SK-N-SH (cell line): ENCODE measurements at regions not wholly inside any gene's neighbourhood (a gene's known extent, or its start where the extent isn't known, plus 50 kb on each side); places are given as distances from the start of the nearest gene placed in this dataset.

Source experiments
- CTCF ChIA-PET: fragments of 300-600, 350-600 bp; formaldehyde crosslinking; extraction: SDS; loops from one replicate; lab custom pipeline; 2021; lab: Yijun Ruan, JAX
- POLR2A ChIA-PET: fragments of 350-600 bp; sonication (Branson Sonifier 250); formaldehyde crosslinking; extraction: SDS; loops from one replicate; lab custom pipeline; 2020; ENCODE audit warnings: antibody characterized with exemption, inconsistent platforms; lab: Yijun Ruan, JAX
- DNase-seq: peaks from one replicate; pipeline ENCODE4 v3.0.0; 2012
- H2AFZ ChIP-seq: fragments of 200-600 bp; sonication (generic); 2 replicates; pipeline ENCODE4 v1.8.1; 2016; ENCODE audit warnings: antibody characterized with exemption, mild to moderate bottlenecking, low read depth
- H3F3A ChIP-seq: fragments of 200-600 bp; sonication (generic); replicated peaks from 2 replicates; pipeline ENCODE3; 2016; ENCODE audit warnings: antibody characterized with exemption, mild to moderate bottlenecking; ENCODE audit not compliant: insufficient read depth
- H3K27ac ChIP-seq, 2 experiments: fragments of 200-500 bp in 1 of 2; fragments of 200-600 bp in 1 of 2; sonication (Bioruptor generic) in 1 of 2; sonication (generic), shearing (Covaris generic) in 1 of 2; 2 replicates each; pipeline versions ENCODE4 v1.5.1 to v1.6.1; 2014 to 2016; ENCODE audit warnings: low read depth in 2 of 2, inconsistent platforms in 1 of 2, low read length in 1 of 2, mild to moderate bottlenecking in 1 of 2, mixed read lengths in 1 of 2
- H3K27me3 ChIP-seq: fragments of 200-600 bp; sonication (generic), shearing (Covaris generic); 2 replicates; pipeline ENCODE4 v1.6.1; 2016; ENCODE audit warnings: mixed run types; ENCODE audit not compliant: insufficient read depth
- H3K36me3 ChIP-seq, 2 experiments: fragments of 200-500 bp in 1 of 2; fragments of 200-600 bp in 1 of 2; sonication (Bioruptor generic) in 1 of 2; sonication (generic) in 1 of 2; replicated peaks in 1 of 2; 2 replicates each; pipeline versions ENCODE3 to v1.5.1; 2014 to 2016; ENCODE audit warnings: low read length in 1 of 2, mild to moderate bottlenecking in 1 of 2; ENCODE audit not compliant: insufficient read depth in 2 of 2, control insufficient read depth in 1 of 2
- H3K4me1 ChIP-seq, 2 experiments: fragments of 200-500 bp in 1 of 2; fragments of 200-600 bp in 1 of 2; sonication (Bioruptor generic) in 1 of 2; sonication (generic), shearing (Covaris generic) in 1 of 2; 2 replicates each; pipeline versions ENCODE4 v1.5.1 to v1.6.1; 2014 to 2016; ENCODE audit warnings: low read depth in 1 of 2, low read length in 1 of 2, mixed run types in 1 of 2; ENCODE audit not compliant: insufficient read depth in 2 of 2, control insufficient read depth in 1 of 2
- H3K4me2 ChIP-seq: fragments of 200-600 bp; sonication (generic), shearing (Covaris generic); 2 replicates; pipeline ENCODE4 v1.6.1; 2017; ENCODE audit warnings: mixed run types
- H3K4me3 ChIP-seq, 2 experiments: fragments of 200-500 bp in 1 of 2; fragments of 200-600 bp in 1 of 2; sonication (Bioruptor generic) in 1 of 2; sonication (generic), shearing (Covaris generic) in 1 of 2; 2 replicates each; pipeline versions ENCODE4 v1.5.1 to v1.8.1; 2014 to 2016; ENCODE audit warnings: low read depth in 2 of 2, inconsistent platforms in 1 of 2, low read length in 1 of 2, mild to moderate bottlenecking in 1 of 2, mixed read lengths in 1 of 2, moderate library complexity in 1 of 2
- H3K79me2 ChIP-seq: fragments of 200-600 bp; sonication (generic); 2 replicates; pipeline ENCODE4 v1.8.1; 2017; ENCODE audit warnings: mild to moderate bottlenecking; ENCODE audit not compliant: insufficient read depth
- H3K9ac ChIP-seq: fragments of 200-600 bp; sonication (generic); 2 replicates; pipeline ENCODE4 v1.6.1; 2017; ENCODE audit warnings: mixed run types
- H3K9me2 ChIP-seq: fragments of 200-600 bp; sonication (generic); 2 replicates; pipeline ENCODE4 v1.6.1; 2017; ENCODE audit warnings: mixed run types
- H3K9me3 ChIP-seq: fragments of 200-600 bp; sonication (generic); 2 replicates; pipeline ENCODE4 v1.6.1; 2017; ENCODE audit warnings: mixed run types, mild to moderate bottlenecking, moderate library complexity
- H4K20me1 ChIP-seq: fragments of 200-600 bp; sonication (generic); 2 replicates; pipeline ENCODE4 v1.6.1; 2017; ENCODE audit warnings: mild to moderate bottlenecking, mixed run types; ENCODE audit not compliant: insufficient read depth
- EP300 ChIP-seq, 2 experiments: IDR thresholded peaks; 2 replicates each; pipeline versions ENCODE4 v1.4.0 to v1.6.1; 2012; ENCODE audit warnings: borderline replicate concordance in 1 of 2, low read depth in 1 of 2, low read length in 1 of 2
- FOSL2 ChIP-seq: IDR thresholded peaks from 2 replicates; pipeline ENCODE4 v1.4.0; 2012; ENCODE audit warnings: low read depth, mild to moderate bottlenecking, moderate library complexity, borderline replicate concordance
- FOXM1 ChIP-seq: IDR thresholded peaks from 2 replicates; pipeline ENCODE4 v1.4.0; 2012; ENCODE audit warnings: low read depth, mild to moderate bottlenecking
- GABPA ChIP-seq: IDR thresholded peaks from 2 replicates; pipeline ENCODE4 v1.4.0; 2012; ENCODE audit warnings: low read depth, mild to moderate bottlenecking
- NFIC ChIP-seq: IDR thresholded peaks from 2 replicates; pipeline ENCODE4 v1.4.0; 2012; ENCODE audit warnings: borderline replicate concordance
- NRF1 ChIP-seq: IDR thresholded peaks from 2 replicates; pipeline ENCODE4 v1.6.1; 2012; ENCODE audit warnings: low read depth, mild to moderate bottlenecking, low read length
- RAD21 ChIP-seq: IDR thresholded peaks from 2 replicates; pipeline ENCODE4 v1.6.1; 2012; ENCODE audit warnings: mild to moderate bottlenecking, low read length
- RCOR1 ChIP-seq: fragments of 150-350 bp; IDR thresholded peaks from 2 replicates; pipeline ENCODE4 v1.6.1; 2017; ENCODE audit warnings: antibody characterized with exemption, low read length
- RFX5 ChIP-seq: IDR thresholded peaks from 2 replicates; pipeline ENCODE4 v1.6.1; 2012; ENCODE audit warnings: mild to moderate bottlenecking, improper control_type of control experiment, low read length
- RXRA ChIP-seq: IDR thresholded peaks from 2 replicates; pipeline ENCODE4 v1.4.0; 2012; ENCODE audit warnings: low read depth, mild to moderate bottlenecking, borderline replicate concordance
- SMC3 ChIP-seq: IDR thresholded peaks from 2 replicates; pipeline ENCODE4 v1.6.1; 2012; ENCODE audit warnings: low read depth, low read length, improper control_type of control experiment
- TAF1 ChIP-seq: IDR thresholded peaks from 2 replicates; pipeline ENCODE4 v1.6.1; 2012; ENCODE audit warnings: low read depth, mild to moderate bottlenecking, low read length, moderate library complexity, borderline replicate concordance
- TCF12 ChIP-seq: IDR thresholded peaks from 2 replicates; pipeline ENCODE4 v1.4.0; 2012
- TEAD4 ChIP-seq: IDR thresholded peaks from 2 replicates; pipeline ENCODE4 v1.4.0; 2012; ENCODE audit warnings: mild to moderate bottlenecking, borderline replicate concordance; ENCODE audit not compliant: insufficient read depth
- YY1 ChIP-seq: IDR thresholded peaks from 2 replicates; pipeline ENCODE4 v1.4.0; 2012; ENCODE audit warnings: low read depth, mild to moderate bottlenecking
- WGBS: methylation state at CpG from one replicate; pipeline ENCODE4 v1.1.6; 2017; ENCODE audit warnings: low lambda C conversion rate; 5-methylcytosine and 5-hydroxymethylcytosine counted together
- TF ChIP-seq, protein P1 (sequence below): fragments of 150-350 bp; IDR thresholded peaks from 2 replicates; pipeline ENCODE4 v1.6.1; 2017; ENCODE audit warnings: antibody characterized with exemption, low read length, low read depth, borderline replicate concordance
- TF ChIP-seq, protein P2 (sequence below): IDR thresholded peaks from 2 replicates; pipeline ENCODE4 v1.4.0; 2012; ENCODE audit warnings: low read depth, borderline replicate concordance
- TF ChIP-seq, protein P3 (sequence below): IDR thresholded peaks from 2 replicates; pipeline ENCODE4 v1.4.0; 2012; ENCODE audit warnings: low read depth
- TF ChIP-seq, protein P4 (sequence below): IDR thresholded peaks from 2 replicates; pipeline ENCODE4 v1.4.0; 2012; ENCODE audit warnings: low read depth, borderline replicate concordance
- TF ChIP-seq, protein P5 (sequence below): IDR thresholded peaks from 2 replicates; pipeline ENCODE4; 2012

DNA sequence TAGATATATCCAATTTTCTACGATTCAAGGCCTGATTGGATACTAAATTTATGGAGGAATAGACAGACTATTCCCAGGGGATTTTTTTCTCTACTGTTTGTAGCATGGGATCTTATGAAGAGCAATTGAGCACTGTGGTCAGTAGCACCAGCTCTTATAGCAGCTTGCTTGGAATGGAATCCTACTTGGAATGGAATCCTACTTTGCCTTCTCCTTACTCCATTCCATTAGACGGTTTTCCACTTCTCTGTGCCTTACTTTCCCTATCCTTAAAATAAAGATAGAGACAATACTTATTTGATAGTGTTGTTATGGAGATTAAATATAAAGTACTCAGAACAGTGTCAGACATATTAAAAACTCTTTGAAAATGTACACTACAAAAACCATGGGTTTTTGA, 133.5 kb downstream of the BTC start:
- POLR2A ChIA-PET, result no interaction called here
- no peaks in the 10 kb centered on the region for H3K9me3 ChIP-seq
- no peaks in the 10 kb centered on the region for H3K79me2 ChIP-seq
- no peak for TF ChIP-seq RCOR1
- TF ChIP-seq EP300 (IDR thresholded peaks at IDR 0.05; ENCODE audit: borderline replicate concordance in 1 of 2, low read depth in 1 of 2, low read length in 1 of 2), result no peak
- TF ChIP-seq, protein P1, sequence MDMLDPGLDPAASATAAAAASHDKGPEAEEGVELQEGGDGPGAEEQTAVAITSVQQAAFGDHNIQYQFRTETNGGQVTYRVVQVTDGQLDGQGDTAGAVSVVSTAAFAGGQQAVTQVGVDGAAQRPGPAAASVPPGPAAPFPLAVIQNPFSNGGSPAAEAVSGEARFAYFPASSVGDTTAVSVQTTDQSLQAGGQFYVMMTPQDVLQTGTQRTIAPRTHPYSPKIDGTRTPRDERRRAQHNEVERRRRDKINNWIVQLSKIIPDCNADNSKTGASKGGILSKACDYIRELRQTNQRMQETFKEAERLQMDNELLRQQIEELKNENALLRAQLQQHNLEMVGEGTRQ, result no peak
- TF ChIP-seq, protein P2, sequence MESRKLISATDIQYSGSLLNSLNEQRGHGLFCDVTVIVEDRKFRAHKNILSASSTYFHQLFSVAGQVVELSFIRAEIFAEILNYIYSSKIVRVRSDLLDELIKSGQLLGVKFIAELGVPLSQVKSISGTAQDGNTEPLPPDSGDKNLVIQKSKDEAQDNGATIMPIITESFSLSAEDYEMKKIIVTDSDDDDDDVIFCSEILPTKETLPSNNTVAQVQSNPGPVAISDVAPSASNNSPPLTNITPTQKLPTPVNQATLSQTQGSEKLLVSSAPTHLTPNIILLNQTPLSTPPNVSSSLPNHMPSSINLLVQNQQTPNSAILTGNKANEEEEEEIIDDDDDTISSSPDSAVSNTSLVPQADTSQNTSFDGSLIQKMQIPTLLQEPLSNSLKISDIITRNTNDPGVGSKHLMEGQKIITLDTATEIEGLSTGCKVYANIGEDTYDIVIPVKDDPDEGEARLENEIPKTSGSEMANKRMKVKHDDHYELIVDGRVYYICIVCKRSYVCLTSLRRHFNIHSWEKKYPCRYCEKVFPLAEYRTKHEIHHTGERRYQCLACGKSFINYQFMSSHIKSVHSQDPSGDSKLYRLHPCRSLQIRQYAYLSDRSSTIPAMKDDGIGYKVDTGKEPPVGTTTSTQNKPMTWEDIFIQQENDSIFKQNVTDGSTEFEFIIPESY, result no peak
- no peak for TF ChIP-seq NFIC
- no peak for TF ChIP-seq RAD21
- TF ChIP-seq, protein P3, sequence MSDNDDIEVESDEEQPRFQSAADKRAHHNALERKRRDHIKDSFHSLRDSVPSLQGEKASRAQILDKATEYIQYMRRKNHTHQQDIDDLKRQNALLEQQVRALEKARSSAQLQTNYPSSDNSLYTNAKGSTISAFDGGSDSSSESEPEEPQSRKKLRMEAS, result no peak
- TF ChIP-seq FOSL2, result no peak
- TF ChIP-seq RFX5, result no peak
- TF ChIP-seq, protein P4, sequence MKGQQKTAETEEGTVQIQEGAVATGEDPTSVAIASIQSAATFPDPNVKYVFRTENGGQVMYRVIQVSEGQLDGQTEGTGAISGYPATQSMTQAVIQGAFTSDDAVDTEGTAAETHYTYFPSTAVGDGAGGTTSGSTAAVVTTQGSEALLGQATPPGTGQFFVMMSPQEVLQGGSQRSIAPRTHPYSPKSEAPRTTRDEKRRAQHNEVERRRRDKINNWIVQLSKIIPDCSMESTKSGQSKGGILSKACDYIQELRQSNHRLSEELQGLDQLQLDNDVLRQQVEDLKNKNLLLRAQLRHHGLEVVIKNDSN, result no peak
- no peak for TF ChIP-seq GABPA
- TF ChIP-seq YY1, result no peak
- TF ChIP-seq, protein P5, sequence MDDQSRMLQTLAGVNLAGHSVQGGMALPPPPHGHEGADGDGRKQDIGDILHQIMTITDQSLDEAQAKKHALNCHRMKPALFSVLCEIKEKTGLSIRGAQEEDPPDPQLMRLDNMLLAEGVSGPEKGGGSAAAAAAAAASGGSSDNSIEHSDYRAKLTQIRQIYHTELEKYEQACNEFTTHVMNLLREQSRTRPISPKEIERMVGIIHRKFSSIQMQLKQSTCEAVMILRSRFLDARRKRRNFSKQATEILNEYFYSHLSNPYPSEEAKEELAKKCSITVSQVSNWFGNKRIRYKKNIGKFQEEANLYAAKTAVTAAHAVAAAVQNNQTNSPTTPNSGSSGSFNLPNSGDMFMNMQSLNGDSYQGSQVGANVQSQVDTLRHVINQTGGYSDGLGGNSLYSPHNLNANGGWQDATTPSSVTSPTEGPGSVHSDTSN, result no peak
- TF ChIP-seq TEAD4, result no peak
- no peak for TF ChIP-seq TCF12
- TF ChIP-seq NRF1, result no peak
- TF ChIP-seq SMC3, result no peak
- TF ChIP-seq FOXM1, result no peak
- no peak for TF ChIP-seq RXRA
- no peak for TF ChIP-seq TAF1
- TF ChIP-seq, all 33 proteins: peak for 0
- Histone ChIP-seq H3F3A (no peaks in the 10 kb centered on the region), H2AFZ (no peak overlapping the region), H4K20me1 (no peaks in the 10 kb centered on the region), H3K4me2 (no peak overlapping the region), H3K9me2 (no peaks in the 10 kb centered on the region), H3K27me3 (no peaks in the 10 kb centered on the region; the same call in 1 of the 2 replicates), H3K36me3 (no peaks in the 10 kb centered on the region), H3K4me1 (peaks cover 0 to 4% of the 10 kb centered on the region in 2 experiments; a peak in 1 of 4 replicates), H3K9ac (no peak overlapping the region), H3K27ac (no peak overlapping the region), H3K4me3 (no peak overlapping the region)
- 69% methylated on average over 2 of the region's 2 CpGs for WGBS
- CTCF ChIA-PET, result no interaction called here
- DNase-seq, result no peak
